H1 (cell line): ENCODE measurements at regions not wholly inside any gene's neighbourhood (a gene's known extent, or its start where the extent isn't known, plus 50 kb on each side); places are given as distances from the start of the nearest gene placed in this dataset.

ENCODE experiments used
- CTCF ChIA-PET: fragments of 300-600 bp; sonication (Branson Sonifier 250); formaldehyde crosslinking; loops from one replicate; lab custom pipeline; 2021; ENCODE audit not compliant: partially characterized antibody; lab: Charles Lee
- POLR2A ChIA-PET: fragments of 300-600 bp; sonication (Branson Sonifier 250); formaldehyde crosslinking; loops from one replicate; lab custom pipeline; 2021; ENCODE audit warnings: inconsistent platforms; ENCODE audit not compliant: partially characterized antibody; lab: Charles Lee
- DNase-seq, 2 experiments: peaks; one replicate each; pipeline versions ENCODE4 v3.0.0 to v3.0.0-alpha.2; 2010 to 2022; ENCODE audit warnings: low spot score in 2 of 2, low read depth in 1 of 2, mixed read lengths in 1 of 2
- FAIRE-seq: peaks from 2 replicates; lab custom pipeline; 2011; peaks lifted over from hg19 to GRCh38; lab: Jason Lieb, UNC
- H2AFZ ChIP-seq: 2 replicates; pipeline ENCODE4 v1.8.1; 2012; ENCODE audit warnings: low read length, inconsistent platforms
- H2AK5ac ChIP-seq: 2 replicates; pipeline ENCODE4 v1.6.1; 2013; ENCODE audit warnings: low read depth, low read length
- H2BK120ac ChIP-seq: replicated peaks from 2 replicates; pipeline ENCODE3; 2013; ENCODE audit warnings: low read depth, low read length, inconsistent platforms
- H2BK12ac ChIP-seq: 2 replicates; pipeline ENCODE4 v1.6.1; 2013; ENCODE audit warnings: low read depth, low read length
- H2BK15ac ChIP-seq: 2 replicates; pipeline ENCODE4 v1.6.1; 2013; ENCODE audit warnings: low read length
- H2BK20ac ChIP-seq: 2 replicates; pipeline ENCODE4 v1.6.1; 2013; ENCODE audit warnings: low read length
- H2BK5ac ChIP-seq: 2 replicates; pipeline ENCODE4 v1.6.1; 2013; ENCODE audit warnings: low read depth, low read length
- H3K14ac ChIP-seq: 2 replicates; pipeline ENCODE4 v1.6.1; 2013; ENCODE audit warnings: inconsistent platforms; ENCODE audit not compliant: insufficient read length
- H3K18ac ChIP-seq: 2 replicates; pipeline ENCODE4 v1.6.1; 2013; ENCODE audit warnings: low read length; ENCODE audit errors: extremely low read depth
- H3K23ac ChIP-seq: 2 replicates; pipeline ENCODE4 v1.6.1; 2013; ENCODE audit warnings: inconsistent platforms; ENCODE audit not compliant: insufficient read length
- H3K23me2 ChIP-seq: 2 replicates; pipeline ENCODE4 v1.6.1; 2013; ENCODE audit warnings: low read depth, low read length
- H3K27ac ChIP-seq: 2 replicates; pipeline ENCODE4 v1.6.1; 2011; ENCODE audit warnings: low read depth, low read length, inconsistent platforms
- H3K27me3 ChIP-seq, 4 experiments: replicated peaks in 1 of 4; 1 replicate in 1 of 4; 2 replicates in 3 of 4; pipeline versions ENCODE4 v1.6.1 to v1.8.1; 2011 to 2013; ENCODE audit warnings: low read length in 3 of 4, mild to moderate bottlenecking in 3 of 4, inconsistent platforms in 2 of 4, mixed read lengths in 2 of 4, moderate library complexity in 1 of 4; ENCODE audit not compliant: control insufficient read depth in 3 of 4, insufficient read depth in 3 of 4; ENCODE audit errors: extremely low read depth in 1 of 4
- H3K36me3 ChIP-seq, 4 experiments: 2 replicates each; pipeline versions ENCODE4 v1.6.1 to v1.8.1; 2011 to 2013; ENCODE audit warnings: mild to moderate bottlenecking in 4 of 4, low read length in 3 of 4, moderate library complexity in 2 of 4, control low read depth in 1 of 4, inconsistent platforms in 1 of 4; ENCODE audit not compliant: insufficient read depth in 4 of 4, control insufficient read depth in 2 of 4
- H3K4ac ChIP-seq: replicated peaks from 2 replicates; pipeline ENCODE3; 2013; ENCODE audit warnings: low read length, low read depth, mixed read lengths, inconsistent platforms; ENCODE audit not compliant: insufficient read length
- H3K4me1 ChIP-seq, 4 experiments: replicated peaks in 1 of 4; 1 replicate in 1 of 4; 2 replicates in 3 of 4; pipeline versions ENCODE4 v1.6.1 to v1.8.1; 2011 to 2013; ENCODE audit warnings: low read length in 3 of 4, inconsistent platforms in 2 of 4, mixed read lengths in 1 of 4; ENCODE audit not compliant: insufficient read depth in 4 of 4, control insufficient read depth in 3 of 4
- H3K4me2 ChIP-seq, 2 experiments: 2 replicates each; pipeline versions ENCODE4 v1.6.1 to v1.8.1; 2011 to 2013; ENCODE audit warnings: low read depth in 2 of 2, low read length in 2 of 2, control low read depth in 1 of 2, inconsistent platforms in 1 of 2, mild to moderate bottlenecking in 1 of 2; ENCODE audit not compliant: insufficient read depth in 1 of 2
- H3K4me3 ChIP-seq, 4 experiments: fragments of 200-600, 300-600 bp in 1 of 4; sonication (generic), shearing (Covaris generic), sonication (Bioruptor Twin) in 1 of 4; 2 replicates each; pipeline versions ENCODE4 v1.5.1 to v1.8.1; 2011 to 2016; ENCODE audit warnings: low read length in 4 of 4, low read depth in 3 of 4, control low read depth in 2 of 4, inconsistent platforms in 2 of 4, mild to moderate bottlenecking in 2 of 4, mixed read lengths in 1 of 4, moderate library complexity in 1 of 4; ENCODE audit not compliant: insufficient read depth in 2 of 4; ENCODE audit errors: extremely low read depth in 1 of 4
- H3K56ac ChIP-seq: replicated peaks from 2 replicates; pipeline ENCODE3; 2013; ENCODE audit warnings: low read depth, mild to moderate bottlenecking, mixed read lengths, low read length, inconsistent platforms; ENCODE audit not compliant: insufficient read length
- H3K79me1 ChIP-seq: 2 replicates; pipeline ENCODE4 v1.6.1; 2013; ENCODE audit warnings: low read depth, low read length, control low read depth
- H3K79me2 ChIP-seq, 2 experiments: 2 replicates each; pipeline versions ENCODE4 v1.6.1 to v1.8.1; 2012 to 2013; ENCODE audit warnings: low read length in 2 of 2, mild to moderate bottlenecking in 2 of 2, inconsistent platforms in 1 of 2; ENCODE audit not compliant: insufficient read depth in 2 of 2, control insufficient read depth in 1 of 2
- H3K9ac ChIP-seq, 4 experiments: replicated peaks in 1 of 4; 1 replicate in 1 of 4; 2 replicates in 3 of 4; pipeline versions ENCODE4 v1.6.1 to v1.8.1; 2011 to 2013; ENCODE audit warnings: low read depth in 3 of 4, low read length in 3 of 4, control low read depth in 2 of 4, mild to moderate bottlenecking in 2 of 4, moderate library complexity in 2 of 4, inconsistent platforms in 1 of 4; ENCODE audit errors: extremely low read depth in 1 of 4
- H3K9me3 ChIP-seq, 2 experiments: 2 replicates each; pipeline versions ENCODE4 v1.6.1 to v1.8.1; 2012 to 2013; ENCODE audit warnings: mild to moderate bottlenecking in 2 of 2, moderate library complexity in 2 of 2, control low read depth in 1 of 2, inconsistent platforms in 1 of 2, low read depth in 1 of 2, low read length in 1 of 2, mixed read lengths in 1 of 2; ENCODE audit not compliant: insufficient read depth in 2 of 2
- H4K20me1 ChIP-seq, 2 experiments: replicated peaks in 1 of 2; 2 replicates each; pipeline versions ENCODE3 to v1.8.1; 2011 to 2013; ENCODE audit warnings: inconsistent platforms in 2 of 2, low read length in 2 of 2, mild to moderate bottlenecking in 1 of 2; ENCODE audit not compliant: insufficient read depth in 2 of 2, control insufficient read depth in 1 of 2
- H4K5ac ChIP-seq: 2 replicates; pipeline ENCODE4 v1.6.1; 2013; ENCODE audit warnings: low read length, low read depth, mixed read lengths, inconsistent platforms; ENCODE audit not compliant: insufficient read length
- H4K8ac ChIP-seq: 2 replicates; pipeline ENCODE4 v1.8.0; 2013; ENCODE audit warnings: mild to moderate bottlenecking, moderate library complexity, low read length, inconsistent platforms; ENCODE audit not compliant: insufficient read depth; ENCODE audit errors: extremely low read depth
- H4K91ac ChIP-seq: replicated peaks from 2 replicates; pipeline ENCODE3; 2013; ENCODE audit warnings: low read length, mixed read lengths, inconsistent platforms; ENCODE audit not compliant: insufficient read length
- BACH1 ChIP-seq: IDR thresholded peaks from 2 replicates; pipeline ENCODE4 v1.6.1; 2012; ENCODE audit warnings: low read length, improper control_type of control experiment
- BCL11A ChIP-seq, 2 experiments: IDR thresholded peaks; one replicate each; pipeline ENCODE4 v1.6.1; 2011; ENCODE audit warnings: low read depth in 2 of 2, low read length in 2 of 2, mild to moderate bottlenecking in 2 of 2
- CTBP2 ChIP-seq: IDR thresholded peaks from 2 replicates; pipeline ENCODE4 v1.7.0; 2011; ENCODE audit warnings: borderline replicate concordance, mild to moderate bottlenecking, moderate library complexity, mixed read lengths, low read length; ENCODE audit not compliant: insufficient read depth, insufficient read length
- HDAC2 ChIP-seq, 2 experiments: fragments of 300-600 bp in 1 of 2; sonication (generic) in 1 of 2; IDR thresholded peaks; 2 replicates each; pipeline ENCODE4 v1.6.1; 2011 to 2012; ENCODE audit warnings: low read depth in 2 of 2, low read length in 2 of 2, mild to moderate bottlenecking in 2 of 2, moderate library complexity in 2 of 2, borderline replicate concordance in 1 of 2, inconsistent platforms in 1 of 2
- JUND ChIP-seq: IDR thresholded peaks from 2 replicates; pipeline ENCODE4 v1.6.1; 2011; ENCODE audit warnings: mild to moderate bottlenecking, improper control_type of control experiment, low read length
- MAFK ChIP-seq: IDR thresholded peaks from 2 replicates; pipeline ENCODE4 v1.6.1; 2012; ENCODE audit warnings: low read depth, mild to moderate bottlenecking, improper control_type of control experiment, low read length
- POLR2A ChIP-seq, 2 experiments: IDR thresholded peaks; 1 replicate in 1 of 2; 2 replicates in 1 of 2; pipeline ENCODE4 v1.6.1; 2011; ENCODE audit warnings: low read depth in 2 of 2, low read length in 2 of 2, mild to moderate bottlenecking in 2 of 2; ENCODE audit errors: control extremely low read depth in 1 of 2
- SIX5 ChIP-seq: IDR thresholded peaks from 2 replicates; pipeline ENCODE4 v1.6.1; 2011; ENCODE audit warnings: mild to moderate bottlenecking, low read depth, low read length
- TAF1 ChIP-seq: IDR thresholded peaks from 2 replicates; pipeline ENCODE4 v1.6.1; 2011; ENCODE audit warnings: mild to moderate bottlenecking, low read depth, low read length
- TBP ChIP-seq: IDR thresholded peaks from 2 replicates; pipeline ENCODE4 v1.6.1; 2011; ENCODE audit warnings: low read depth, low read length, improper control_type of control experiment
- TEAD4 ChIP-seq: IDR thresholded peaks from 2 replicates; pipeline ENCODE4 v1.6.1; 2012; ENCODE audit warnings: low read depth, low read length, inconsistent platforms, mixed read lengths
- WGBS, 2 experiments: shearing (Covaris generic) in 1 of 2; methylation state at CpG; one replicate each; pipeline versions ENCODE4 v1.1.6 to v1.1.7; 2013 to 2015; ENCODE audit warnings: low lambda C conversion rate in 2 of 2, mixed read lengths in 2 of 2, inconsistent platforms in 1 of 2, low coverage in 1 of 2, missing lambda C conversion rate in 1 of 2; ENCODE audit not compliant: insufficient replicate concordance in 2 of 2, insufficient coverage in 1 of 2, insufficient read length in 1 of 2; ENCODE audit errors: extremely low coverage in 1 of 2, missing lambda C conversion rate in 1 of 2; 5-methylcytosine and 5-hydroxymethylcytosine counted together

- Histone ChIP-seq H3K79me2 (peaks cover 11 to 57% of the 10 kb centered on the region in 2 experiments; a peak in 3 of 4 replicates), H3K27ac (peak overlapping the region; percentile 8; the same call in 1 of the 2 replicates)
- no peak for TF ChIP-seq TBP
- TF ChIP-seq BACH1 = 0 out of 2 replicates have a peak, but pooled peaks have one; percentile 2
- TF ChIP-seq JUND = no peak
- TF ChIP-seq BCL11A (IDR thresholded peaks at IDR 0.05; ENCODE audit: low read depth in 2 of 2, low read length in 2 of 2) = no peak
- TF ChIP-seq TEAD4 = no peak
- no peak for TF ChIP-seq CTBP2
- 0 out of 2 replicates have a peak, but pooled peaks have one; percentile 31 for TF ChIP-seq TAF1
- TF ChIP-seq SIX5 = no peak
- no peak for TF ChIP-seq MAFK
- TF ChIP-seq POLR2A (IDR thresholded peaks at IDR 0.05; ENCODE audit: control extremely low read depth in 1 of 2, low read depth in 2 of 2, low read length in 2 of 2) = peak in 1 of 2 experiments; percentile 66; a peak in 2 of 3 replicates
- 0 out of 4 replicates have a peak, but pooled peaks of 1 of the 2 experiments have one; percentile 39 for TF ChIP-seq HDAC2 (IDR thresholded peaks at IDR 0.05; ENCODE audit: borderline replicate concordance in 1 of 2, low read depth in 2 of 2, low read length in 2 of 2)
These were observed 73.5 kb downstream of the SOX4 start for GRCh38 chr6:21666853-21667681.

More at GRCh38 chr6:21666853-21667681, 73.5 kb downstream of the SOX4 start:
- no peak overlapping the region for H2AFZ ChIP-seq
- H4K91ac ChIP-seq = peak overlapping the region; percentile 61
- H2BK20ac ChIP-seq = no peak overlapping the region
- H3K18ac ChIP-seq = peak overlapping the region; percentile 80
- H3K4ac ChIP-seq = peak overlapping the region; percentile 20
- H2AK5ac ChIP-seq = peak overlapping the region; percentile 56
- peak overlapping the region; percentile 67; the same call in 1 of the 2 replicates for H2BK15ac ChIP-seq
- peak overlapping the region; percentile 56 for H4K5ac ChIP-seq
- ChIA-PET CTCF (interaction anchor here (0.6 to 3.7 kb wide), 4 partner anchors 37 to 82 kb away, joined by 3 to 10 read pairs (median 4); partner anchors contain the start of gene SOX4), POLR2A (interaction anchor here (0.7 to 8.6 kb wide), 12 partner anchors 9 to 162 kb away, joined by 3 to 161 read pairs (median 6); partner anchors contain the start of gene SOX4)
- H2BK5ac ChIP-seq = peak overlapping the region; percentile 90
- H3K27me3 ChIP-seq = peaks cover 0 to 3% (median 0%) of the 10 kb centered on the region in 4 experiments; a peak in 1 of 7 replicates
- no peak overlapping the region for H3K14ac ChIP-seq
- H2BK12ac ChIP-seq = peak overlapping the region; percentile 77
- H4K8ac ChIP-seq = no peak overlapping the region
- H3K4me2 ChIP-seq = peak overlapping the region; percentile 70 to 90
- H3K79me1 ChIP-seq = no peaks in the 10 kb centered on the region; the same call in 1 of the 2 replicates
- peak overlapping the region; percentile 49 to 95 (median 88) for H3K4me3 ChIP-seq
- H3K9ac ChIP-seq = peak overlapping the region; percentile 38 to 83 (median 60)
- peaks cover 31% of the 10 kb centered on the region for H3K23me2 ChIP-seq
- peaks cover 0 to 17% (median 0%) of the 10 kb centered on the region in 4 experiments; a peak in 2 of 8 replicates for H3K36me3 ChIP-seq
- WGBS, 2 experiments = 1% methylated on average over 27 of the region's 27 CpGs; no CpG with 5 or more reads in 1 of the 2 experiments
- DNase-seq (peak in 1 of 2 experiments; percentile 67), FAIRE-seq (no peak)
- H3K4me1 ChIP-seq = peaks cover 0 to 6% (median 3%) of the 10 kb centered on the region in 4 experiments; a peak in 6 of 7 replicates
- peak overlapping the region; percentile 7 for H3K56ac ChIP-seq
- peaks cover 3% of the 10 kb centered on the region in 2 experiments for H4K20me1 ChIP-seq
- no peak overlapping the region for H2BK120ac ChIP-seq
- H3K9me3 ChIP-seq = no peaks in the 10 kb centered on the region
- no peak overlapping the region for H3K23ac ChIP-seq
